HG03175 (cell line): ENCODE measurements at regions not wholly inside any gene's neighbourhood (a gene's known extent, or its start where the extent isn't known, plus 50 kb on each side); places are given as distances from the start of the nearest gene placed in this dataset.

Experiments
- ATAC-seq: cut with Tn5 transposase; IDR thresholded peaks from one replicate; pipeline ENCODE4 v1.9.1; 2021; ENCODE audit warnings: mild to moderate bottlenecking, moderate library complexity; ENCODE audit not compliant: unreplicated experiment

GRCh38 chr10:43891241-43891640 is 242.6 kb upstream of the ZNF32 start:
- ATAC-seq: no peak

GRCh38 chr10:43890124-43890523 is 241.4 kb upstream of the ZNF32 start:
- ATAC-seq: no peak

GRCh38 chr10:43888586-43888985 is 239.9 kb upstream of the ZNF32 start:
- no peak for ATAC-seq

- ATAC-seq: no peak
Measured at GRCh38 chr10:43885842-43886241, 237.2 kb upstream of the ZNF32 start.

GRCh38 chr10:43885252-43885651 is 236.6 kb upstream of the ZNF32 start:
- no peak for ATAC-seq

- no peak for ATAC-seq
Measured at GRCh38 chr10:43884501-43885105, 235.9 kb upstream of the ZNF32 start.

- ATAC-seq: no peak
Measured at GRCh38 chr10:43882711-43883110, 234.0 kb upstream of the ZNF32 start.

GRCh38 chr10:43881657-43882056 is 233.0 kb upstream of the ZNF32 start:
- no peak for ATAC-seq

GRCh38 chr10:43880160-43880559 is 231.5 kb upstream of the ZNF32 start:
- no peak for ATAC-seq

GRCh38 chr10:43879742-43880141 is 231.1 kb upstream of the ZNF32 start:
- no peak for ATAC-seq

GRCh38 chr10:43879162-43879561 is 230.5 kb upstream of the ZNF32 start:
- ATAC-seq: no peak

GRCh38 chr10:43878386-43878785 is 229.7 kb upstream of the ZNF32 start:
- no peak for ATAC-seq

GRCh38 chr10:43876976-43877375 is 228.3 kb upstream of the ZNF32 start:
- ATAC-seq: no peak

- ATAC-seq: no peak
Measured at GRCh38 chr10:43874984-43875383, 226.3 kb upstream of the ZNF32 start.

GRCh38 chr10:43873717-43874116 is 225.0 kb upstream of the ZNF32 start:
- ATAC-seq: no peak

GRCh38 chr10:43872644-43873043 is 224.0 kb upstream of the ZNF32 start:
- no peak for ATAC-seq

- ATAC-seq: no peak
Measured at GRCh38 chr10:43871545-43871944, 222.9 kb upstream of the ZNF32 start.

- ATAC-seq: no peak
Measured at GRCh38 chr10:43870968-43871439, 222.3 kb upstream of the ZNF32 start.

- no peak for ATAC-seq
Measured at GRCh38 chr10:43869669-43870322, 221.1 kb upstream of the ZNF32 start.

- no peak for ATAC-seq
Measured at GRCh38 chr10:43868952-43869351, 220.3 kb upstream of the ZNF32 start.

- no peak for ATAC-seq
Measured at GRCh38 chr10:43867667-43868565, 219.2 kb upstream of the ZNF32 start.

GRCh38 chr10:43867113-43867512 is 218.4 kb upstream of the ZNF32 start:
- no peak for ATAC-seq
